K562 (cell line): ENCODE measurements at regions not wholly inside any gene's neighbourhood (a gene's known extent, or its start where the extent isn't known, plus 50 kb on each side); places are given as distances from the start of the nearest gene placed in this dataset.

Experiments used
- ATAC-seq: fragments of 200-7000 bp; cut with Tn5 transposase; 3 replicates; pipeline ENCODE4 v1.9.1; 2020; ENCODE audit warnings: moderate library complexity
- BruUV-seq: library from RNA; stranded (reverse); fragments of 400-500 nt; replicated peaks from 2 replicates; lab custom pipeline; 2021; lab: Mats Ljungman, UMichigan
- CTCF ChIA-PET: fragments of 300-600 bp; formaldehyde crosslinking; extraction: SDS; loops from one replicate; lab custom pipeline; 2021; ENCODE audit warnings: low intra/inter-chr PET ratio; lab: Yijun Ruan, JAX
- POLR2A ChIA-PET: fragments of 300-600, 350-650 bp; sonication (Branson Sonifier 250); formaldehyde crosslinking; extraction: SDS; loops from one replicate; lab custom pipeline; 2021; ENCODE audit warnings: antibody characterized with exemption, inconsistent platforms; lab: Yijun Ruan, JAX
- DNase-seq, 4 experiments: peaks; one replicate each; pipeline versions ENCODE4 v3.0.0 to v3.0.0-alpha.2; 2011 to 2018; ENCODE audit warnings: low spot score in 3 of 4, mixed read lengths in 3 of 4; ENCODE audit errors: extremely low read depth in 1 of 4
- FAIRE-seq: peaks from 2 replicates; lab custom pipeline; 2011; peaks lifted over from hg19 to GRCh38; lab: Jason Lieb, UNC
- H2AFZ ChIP-seq: 2 replicates; pipeline ENCODE4 v1.6.0; 2011; ENCODE audit warnings: low read depth, low read length, control low read depth, inconsistent platforms
- H3K27ac ChIP-seq: fragments of 200-600 bp; 3 replicates; pipeline ENCODE4 v1.8.0; 2011; ENCODE audit warnings: low read depth, mild to moderate bottlenecking, control low read depth, inconsistent platforms, low read length, moderate library complexity, mixed read lengths; ENCODE audit errors: extremely low read depth
- H3K27me3 ChIP-seq, 2 experiments: fragments of 300-600 bp in 1 of 2; 2 replicates in 1 of 2; 3 replicates in 1 of 2; pipeline versions ENCODE4 v1.6.0 to v1.8.0; 2011; ENCODE audit warnings: inconsistent platforms in 2 of 2, low read length in 2 of 2, mild to moderate bottlenecking in 1 of 2, mixed read lengths in 1 of 2, moderate library complexity in 1 of 2; ENCODE audit not compliant: control insufficient read depth in 2 of 2, insufficient read depth in 2 of 2
- H3K36me3 ChIP-seq: fragments of 300-600 bp; 3 replicates; pipeline ENCODE4 v1.8.0; 2011; ENCODE audit warnings: mild to moderate bottlenecking, low read length, inconsistent platforms; ENCODE audit not compliant: control insufficient read depth, insufficient read depth
- H3K4me1 ChIP-seq, 2 experiments: fragments of 200-600 bp in 1 of 2; replicated peaks in 1 of 2; 2 replicates in 1 of 2; 3 replicates in 1 of 2; pipeline versions ENCODE4 v1.5.1 to v1.8.0; 2011; ENCODE audit warnings: inconsistent platforms in 2 of 2, low read length in 2 of 2, mild to moderate bottlenecking in 1 of 2, mixed read lengths in 1 of 2, moderate library complexity in 1 of 2; ENCODE audit not compliant: control insufficient read depth in 2 of 2, insufficient read depth in 2 of 2
- H3K4me2 ChIP-seq: 2 replicates; pipeline ENCODE4 v1.6.1; 2011; ENCODE audit warnings: low read length, control low read depth, inconsistent platforms, mixed read lengths; ENCODE audit not compliant: insufficient read depth
- H3K4me3 ChIP-seq: fragments of 200-600 bp; sonication (generic), shearing (Covaris generic); 2 replicates; pipeline ENCODE4 v1.5.1; 2016; ENCODE audit warnings: control low read depth, inconsistent platforms
- H3K79me2 ChIP-seq: fragments of 200-600 bp; 3 replicates; pipeline ENCODE4 v1.8.0; 2011; ENCODE audit warnings: low read length, inconsistent platforms; ENCODE audit not compliant: control insufficient read depth, insufficient read depth
- H3K9ac ChIP-seq, 2 experiments: 2 replicates each; pipeline versions ENCODE4 v1.6.0 to v1.6.1; 2011; ENCODE audit warnings: low read depth in 2 of 2, low read length in 2 of 2, control low read depth in 1 of 2, inconsistent platforms in 1 of 2, mild to moderate bottlenecking in 1 of 2, mixed read lengths in 1 of 2; ENCODE audit not compliant: insufficient read depth in 1 of 2
- H3K9me1 ChIP-seq: one replicate; pipeline ENCODE4 v1.6.0; 2011; ENCODE audit warnings: inconsistent platforms, mild to moderate bottlenecking, low read length, moderate library complexity; ENCODE audit not compliant: control insufficient read depth, insufficient read depth
- H3K9me3 ChIP-seq: replicated peaks from 2 replicates; pipeline ENCODE4 v1.5.1; 2011; ENCODE audit warnings: low read depth, low read length, inconsistent platforms; ENCODE audit not compliant: control insufficient read depth, insufficient read depth
- H4K20me1 ChIP-seq: replicated peaks from 2 replicates; pipeline ENCODE4 v1.6.1; 2011; ENCODE audit warnings: low read length, inconsistent platforms, mixed read lengths; ENCODE audit not compliant: control insufficient read depth, insufficient read depth
- BACH1 ChIP-seq: fragments of 200-800 bp; sonication (Bioruptor generic); IDR thresholded peaks from 2 replicates; pipeline ENCODE4 v1.6.1; 2016; ENCODE audit warnings: missing genetic modification characterization, missing compliant biosample characterization
- DACH1 ChIP-seq: fragments of 450-650 bp; IDR thresholded peaks from 2 replicates; pipeline ENCODE4 v1.6.1; 2018; ENCODE audit not compliant: partially characterized antibody
- ETS2 ChIP-seq: IDR thresholded peaks from 2 replicates; pipeline ENCODE4 v1.6.1; 2016; ENCODE audit warnings: borderline replicate concordance, missing genetic modification characterization, mild to moderate bottlenecking, moderate library complexity, missing compliant biosample characterization; ENCODE audit not compliant: poor library complexity, severe bottlenecking
- HDAC2 ChIP-seq: fragments of 450-650 bp; IDR thresholded peaks from 2 replicates; pipeline ENCODE4 v1.6.1; 2016; ENCODE audit warnings: mild to moderate bottlenecking
- HDAC8 ChIP-seq: fragments of 450-650 bp; IDR thresholded peaks from 2 replicates; pipeline ENCODE4 v1.6.1; 2016; ENCODE audit warnings: mild to moderate bottlenecking, missing genetic modification characterization, moderate library complexity, missing compliant biosample characterization
- JUNB ChIP-seq: fragments of 450-650 bp; formaldehyde crosslinking; conservative IDR thresholded peaks from 2 replicates; pipeline ENCODE4 v1.4.0; 2020; ENCODE audit warnings: mild to moderate bottlenecking
- MCM5 ChIP-seq: fragments of 450-650 bp; IDR thresholded peaks from 2 replicates; pipeline ENCODE4 v1.6.1; 2016; ENCODE audit warnings: low read depth
- MIER1 ChIP-seq: fragments of 450-650 bp; IDR thresholded peaks from 2 replicates; pipeline ENCODE4 v1.6.1; 2016; ENCODE audit warnings: antibody characterized with exemption, mild to moderate bottlenecking, low read depth
- RBM39 ChIP-seq: fragments of 200-400 bp; formaldehyde crosslinking; optimal IDR thresholded peaks from 2 replicates; pipeline ENCODE3; 2018; ENCODE audit warnings: low read depth, low read length
- SUPT5H ChIP-seq: fragments of 450-650 bp; IDR thresholded peaks from 2 replicates; pipeline ENCODE4 v1.6.1; 2016
- TAF15 ChIP-seq: fragments of 200-400 bp; formaldehyde crosslinking; IDR thresholded peaks from 2 replicates; pipeline ENCODE4 v1.6.1; 2017; ENCODE audit warnings: mild to moderate bottlenecking, low read depth, low read length, moderate library complexity
- TFAM ChIP-seq: fragments of 250-450 bp; sonication (Bioruptor Pico); conservative IDR thresholded peaks from 2 replicates; pipeline ENCODE4 v1.5.0; 2021; ENCODE audit warnings: mild to moderate bottlenecking, moderate library complexity
- ZFP30 ChIP-seq: fragments of 250-450 bp; sonication (Bioruptor Pico); IDR thresholded peaks from 2 replicates; pipeline ENCODE4 v1.8.0; 2022; ENCODE audit warnings: moderate library complexity, mild to moderate bottlenecking, inconsistent platforms, borderline replicate concordance
- ZNF282 ChIP-seq: sonication (generic); formaldehyde crosslinking; IDR thresholded peaks from 2 replicates; pipeline ENCODE4 v1.8.1; 2023; ENCODE audit warnings: missing genetic modification reagents
- ZNF431 ChIP-seq: sonication (generic); formaldehyde crosslinking; IDR thresholded peaks from 2 replicates; pipeline ENCODE4 v1.8.0; 2022; ENCODE audit warnings: mild to moderate bottlenecking, missing genetic modification reagents
- ZNF57 ChIP-seq: fragments of 450-650 bp; formaldehyde crosslinking; IDR thresholded peaks from 2 replicates; pipeline ENCODE4 v1.4.0; 2020; ENCODE audit warnings: mild to moderate bottlenecking, moderate library complexity
- WGBS: fragments of 100-300 bp; shearing (Covaris generic); methylation state at CpG from one replicate; pipeline ENCODE4 v1.1.6; 2016; ENCODE audit warnings: low coverage, mixed read lengths; ENCODE audit not compliant: insufficient coverage; ENCODE audit errors: missing lambda C conversion rate; 5-methylcytosine and 5-hydroxymethylcytosine counted together
- in situ Hi-C: fragments of 300-500 bp; cut with MboI; formaldehyde crosslinking; loops from 4 replicates; pipeline ENCODE4 v1.15.0; 2018; ENCODE audit warnings: inconsistent platforms, mixed read lengths
- intact Hi-C: fragments of 100-400 bp; cut with micrococcal nuclease; formaldehyde crosslinking; loops from 2 replicates; pipeline ENCODE4 v1.14.2; 2022
- TF ChIP-seq, protein P1 (sequence below): sonication (generic); formaldehyde crosslinking; IDR thresholded peaks from 2 replicates; pipeline ENCODE4 v1.8.0; 2022; ENCODE audit warnings: missing genetic modification reagents, mild to moderate bottlenecking, borderline replicate concordance
- TF ChIP-seq, protein P2 (sequence below): fragments of 250-450 bp; sonication (Bioruptor Pico); IDR thresholded peaks from 2 replicates; pipeline ENCODE4 v1.9.0; 2021; ENCODE audit warnings: mild to moderate bottlenecking
- TF ChIP-seq, protein P3 (sequence below): fragments of 450-650 bp; formaldehyde crosslinking; IDR thresholded peaks from 2 replicates; pipeline ENCODE4 v1.4.0; 2020; ENCODE audit warnings: mild to moderate bottlenecking, mixed read lengths

DNA sequence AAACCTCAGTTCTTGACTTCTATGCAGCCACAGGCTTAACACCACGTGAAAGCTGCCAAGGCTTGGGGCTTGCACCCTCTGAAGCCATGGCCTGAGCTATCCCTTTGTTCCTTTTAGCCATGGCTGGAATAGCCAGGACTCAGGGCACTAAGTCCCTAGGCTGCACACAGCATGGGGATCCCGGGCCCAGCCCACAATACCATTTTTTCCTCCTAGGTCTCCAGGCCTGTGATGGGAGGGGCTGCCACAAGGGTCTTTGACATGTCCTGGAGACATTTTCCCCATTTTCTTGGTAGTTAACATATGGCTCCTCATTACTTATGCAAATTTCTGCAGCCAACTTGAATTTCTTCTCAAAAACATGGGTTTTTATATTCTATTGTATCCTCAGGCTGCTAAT is 619.1 kb downstream of the NYAP2 start:
- H3K9ac ChIP-seq, result no peak overlapping the region
- H3K9me3 ChIP-seq, result no peaks in the 10 kb centered on the region
- H3K27me3 ChIP-seq, result no peaks in the 10 kb centered on the region
- DNase-seq (no peak), ATAC-seq (no peak), FAIRE-seq (no peak)
- H3K9me1 ChIP-seq, result no peaks in the 10 kb centered on the region
- TF ChIP-seq SUPT5H, result no peak
- TF ChIP-seq, protein P1, sequence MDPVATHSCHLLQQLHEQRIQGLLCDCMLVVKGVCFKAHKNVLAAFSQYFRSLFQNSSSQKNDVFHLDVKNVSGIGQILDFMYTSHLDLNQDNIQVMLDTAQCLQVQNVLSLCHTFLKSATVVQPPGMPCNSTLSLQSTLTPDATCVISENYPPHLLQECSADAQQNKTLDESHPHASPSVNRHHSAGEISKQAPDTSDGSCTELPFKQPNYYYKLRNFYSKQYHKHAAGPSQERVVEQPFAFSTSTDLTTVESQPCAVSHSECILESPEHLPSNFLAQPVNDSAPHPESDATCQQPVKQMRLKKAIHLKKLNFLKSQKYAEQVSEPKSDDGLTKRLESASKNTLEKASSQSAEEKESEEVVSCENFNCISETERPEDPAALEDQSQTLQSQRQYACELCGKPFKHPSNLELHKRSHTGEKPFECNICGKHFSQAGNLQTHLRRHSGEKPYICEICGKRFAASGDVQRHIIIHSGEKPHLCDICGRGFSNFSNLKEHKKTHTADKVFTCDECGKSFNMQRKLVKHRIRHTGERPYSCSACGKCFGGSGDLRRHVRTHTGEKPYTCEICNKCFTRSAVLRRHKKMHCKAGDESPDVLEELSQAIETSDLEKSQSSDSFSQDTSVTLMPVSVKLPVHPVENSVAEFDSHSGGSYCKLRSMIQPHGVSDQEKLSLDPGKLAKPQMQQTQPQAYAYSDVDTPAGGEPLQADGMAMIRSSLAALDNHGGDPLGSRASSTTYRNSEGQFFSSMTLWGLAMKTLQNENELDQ (CRISPR knock-in tag), result no peak
- TF ChIP-seq HDAC8 (tag), result no peak
- no peak for TF ChIP-seq DACH1
- no peak for TF ChIP-seq ZFP30 (CRISPR knock-in tag)
- no peak for TF ChIP-seq ZNF282 (CRISPR knock-in tag)
- no peak for TF ChIP-seq TFAM (CRISPR knock-in tag)
- TF ChIP-seq JUNB (CRISPR knock-in tag), result no peak
- TF ChIP-seq, protein P2, sequence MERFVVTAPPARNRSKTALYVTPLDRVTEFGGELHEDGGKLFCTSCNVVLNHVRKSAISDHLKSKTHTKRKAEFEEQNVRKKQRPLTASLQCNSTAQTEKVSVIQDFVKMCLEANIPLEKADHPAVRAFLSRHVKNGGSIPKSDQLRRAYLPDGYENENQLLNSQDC (CRISPR knock-in tag), result no peak
- TF ChIP-seq TAF15, result no peak
- no peak for TF ChIP-seq ZNF431 (CRISPR knock-in tag)
- no peak for TF ChIP-seq MCM5
- TF ChIP-seq, protein P3, sequence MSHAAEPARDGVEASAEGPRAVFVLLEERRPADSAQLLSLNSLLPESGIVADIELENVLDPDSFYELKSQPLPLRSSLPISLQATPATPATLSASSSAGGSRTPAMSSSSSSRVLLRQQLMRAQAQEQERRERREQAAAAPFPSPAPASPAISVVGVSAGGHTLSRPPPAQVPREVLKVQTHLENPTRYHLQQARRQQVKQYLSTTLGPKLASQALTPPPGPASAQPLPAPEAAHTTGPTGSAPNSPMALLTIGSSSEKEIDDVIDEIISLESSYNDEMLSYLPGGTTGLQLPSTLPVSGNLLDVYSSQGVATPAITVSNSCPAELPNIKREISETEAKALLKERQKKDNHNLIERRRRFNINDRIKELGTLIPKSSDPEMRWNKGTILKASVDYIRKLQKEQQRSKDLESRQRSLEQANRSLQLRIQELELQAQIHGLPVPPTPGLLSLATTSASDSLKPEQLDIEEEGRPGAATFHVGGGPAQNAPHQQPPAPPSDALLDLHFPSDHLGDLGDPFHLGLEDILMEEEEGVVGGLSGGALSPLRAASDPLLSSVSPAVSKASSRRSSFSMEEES (CRISPR knock-in tag), result no peak
- no peak for TF ChIP-seq MIER1
- no peak for TF ChIP-seq ETS2
- TF ChIP-seq RBM39, result no peak
- no peak for TF ChIP-seq HDAC2
- no peak for TF ChIP-seq BACH1
- TF ChIP-seq ZNF57 (CRISPR knock-in tag), result no peak
- H3K36me3 ChIP-seq, result no peaks in the 10 kb centered on the region
- H4K20me1 ChIP-seq, result no peaks in the 10 kb centered on the region
- no peak overlapping the region for H3K4me3 ChIP-seq
- H2AFZ ChIP-seq, result no peak overlapping the region
- H3K4me2 ChIP-seq, result no peak overlapping the region
- H3K4me1 ChIP-seq, result no peaks in the 10 kb centered on the region
- intact Hi-C loops (no loop called here), in situ Hi-C loops (no loop called here)
- 0% methylated on average over 2 of the region's 2 CpGs for WGBS
- ChIA-PET CTCF (no interaction called here), POLR2A (no interaction called here)
- BruUV-seq, result no TSS peak
- H3K27ac ChIP-seq, result no peak overlapping the region
- no peaks in the 10 kb centered on the region for H3K79me2 ChIP-seq
